NB4 (cell line): ENCODE measurements at regions not wholly inside any gene's neighbourhood (a gene's known extent, or its start where the extent isn't known, plus 50 kb on each side); places are given as distances from the start of the nearest gene placed in this dataset.

Experiments
- POLR2A ChIP-seq: IDR thresholded peaks from 2 replicates; pipeline ENCODE4 v1.6.1; 2011; ENCODE audit warnings: mild to moderate bottlenecking; ENCODE audit not compliant: insufficient read length; ENCODE audit errors: extremely low read depth
- TF ChIP-seq, protein P1 (sequence below): IDR thresholded peaks from one replicate; pipeline ENCODE4 v1.5.1; 2012; ENCODE audit warnings: low read depth, low read length

DNA sequence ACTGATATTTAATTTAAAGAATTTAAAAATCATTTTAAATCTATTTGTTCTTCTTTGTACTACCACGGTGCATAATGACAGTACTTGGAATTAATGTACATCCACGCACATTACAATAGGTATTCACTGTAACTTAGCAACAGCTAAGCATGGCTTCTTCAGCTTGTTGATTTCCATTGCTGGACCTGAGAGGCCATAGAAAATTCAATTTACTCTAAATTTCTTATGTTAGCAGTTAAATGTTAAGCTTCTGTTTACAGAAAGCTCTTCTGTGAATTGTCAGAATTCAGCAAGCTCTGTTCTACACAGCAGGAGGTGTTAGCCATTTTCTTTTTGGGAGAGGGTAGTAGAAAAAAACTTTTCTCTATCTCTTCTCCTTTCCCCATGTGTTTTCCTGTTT is 1149.3 kb upstream of the CDH2 start:
- no peak for TF ChIP-seq POLR2A
- TF ChIP-seq, protein P1, sequence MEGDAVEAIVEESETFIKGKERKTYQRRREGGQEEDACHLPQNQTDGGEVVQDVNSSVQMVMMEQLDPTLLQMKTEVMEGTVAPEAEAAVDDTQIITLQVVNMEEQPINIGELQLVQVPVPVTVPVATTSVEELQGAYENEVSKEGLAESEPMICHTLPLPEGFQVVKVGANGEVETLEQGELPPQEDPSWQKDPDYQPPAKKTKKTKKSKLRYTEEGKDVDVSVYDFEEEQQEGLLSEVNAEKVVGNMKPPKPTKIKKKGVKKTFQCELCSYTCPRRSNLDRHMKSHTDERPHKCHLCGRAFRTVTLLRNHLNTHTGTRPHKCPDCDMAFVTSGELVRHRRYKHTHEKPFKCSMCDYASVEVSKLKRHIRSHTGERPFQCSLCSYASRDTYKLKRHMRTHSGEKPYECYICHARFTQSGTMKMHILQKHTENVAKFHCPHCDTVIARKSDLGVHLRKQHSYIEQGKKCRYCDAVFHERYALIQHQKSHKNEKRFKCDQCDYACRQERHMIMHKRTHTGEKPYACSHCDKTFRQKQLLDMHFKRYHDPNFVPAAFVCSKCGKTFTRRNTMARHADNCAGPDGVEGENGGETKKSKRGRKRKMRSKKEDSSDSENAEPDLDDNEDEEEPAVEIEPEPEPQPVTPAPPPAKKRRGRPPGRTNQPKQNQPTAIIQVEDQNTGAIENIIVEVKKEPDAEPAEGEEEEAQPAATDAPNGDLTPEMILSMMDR = no peak
